DOHH2 (cell line): ENCODE measurements at regions not wholly inside any gene's neighbourhood (a gene's known extent, or its start where the extent isn't known, plus 50 kb on each side); places are given as distances from the start of the nearest gene placed in this dataset.

Experiments used
- H3F3A ChIP-seq: fragments of 200-600 bp; sonication (generic), shearing (Covaris generic); 2 replicates; pipeline ENCODE4 v1.6.0; 2016; ENCODE audit warnings: antibody characterized with exemption, mild to moderate bottlenecking; ENCODE audit not compliant: control insufficient read depth, insufficient read depth
- H3K27ac ChIP-seq: fragments of 200-600 bp; sonication (generic); 2 replicates; pipeline ENCODE4 v1.5.1; 2014; ENCODE audit warnings: low read depth, mild to moderate bottlenecking, low read length, moderate library complexity
- H3K27me3 ChIP-seq: fragments of 200-600 bp; sonication (generic); 2 replicates; pipeline ENCODE4 v1.6.1; 2014; ENCODE audit warnings: mild to moderate bottlenecking, low read length, mixed read lengths; ENCODE audit not compliant: control insufficient read depth
- H3K36me3 ChIP-seq: fragments of 200-600 bp; sonication (generic); 2 replicates; pipeline ENCODE4 v1.6.1; 2014; ENCODE audit warnings: mild to moderate bottlenecking, low read length, moderate library complexity, mixed read lengths; ENCODE audit not compliant: control insufficient read depth
- H3K4me1 ChIP-seq: fragments of 200-600 bp; sonication (generic); 2 replicates; pipeline ENCODE4 v1.6.1; 2014; ENCODE audit warnings: mild to moderate bottlenecking, low read length, mixed read lengths; ENCODE audit not compliant: control insufficient read depth
- H3K4me2 ChIP-seq: fragments of 200-600 bp; sonication (generic); 2 replicates; pipeline ENCODE4 v1.6.0; 2014; ENCODE audit warnings: mild to moderate bottlenecking, low read length, moderate library complexity
- H3K4me3 ChIP-seq: fragments of 200-600 bp; sonication (generic); 2 replicates; pipeline ENCODE4 v1.5.1; 2014; ENCODE audit warnings: mild to moderate bottlenecking, low read length, mixed read lengths
- H3K79me2 ChIP-seq: fragments of 200-600 bp; sonication (generic); 2 replicates; pipeline ENCODE4 v1.6.1; 2014; ENCODE audit warnings: mild to moderate bottlenecking, low read length, mixed read lengths; ENCODE audit not compliant: control insufficient read depth
- H3K9me2 ChIP-seq: fragments of 200-600 bp; sonication (generic); replicated peaks from 2 replicates; pipeline ENCODE4 v1.6.1; 2014; ENCODE audit warnings: mild to moderate bottlenecking, low read length, mixed read lengths; ENCODE audit not compliant: control insufficient read depth
- H3K9me3 ChIP-seq: fragments of 200-600 bp; sonication (generic); 2 replicates; pipeline ENCODE4 v1.6.1; 2014; ENCODE audit warnings: antibody characterized with exemption, low read length, mixed read lengths; ENCODE audit not compliant: control insufficient read depth, insufficient read depth
- H4K20me1 ChIP-seq: fragments of 200-600 bp; sonication (generic); 2 replicates; pipeline ENCODE4 v1.6.0; 2014; ENCODE audit warnings: low read depth, mild to moderate bottlenecking, antibody characterized with exemption, low read length, moderate library complexity; ENCODE audit not compliant: control insufficient read depth, insufficient read depth
- CTCF ChIP-seq: fragments of 200-600 bp; sonication (generic); IDR thresholded peaks from one replicate; pipeline ENCODE4 v1.5.1; 2014; ENCODE audit warnings: antibody characterized with exemption, mild to moderate bottlenecking, low read depth, low read length; ENCODE audit not compliant: poor library complexity, severe bottlenecking
- EZH2phosphoT487 ChIP-seq: fragments of 200-600 bp; sonication (generic); IDR thresholded peaks from 2 replicates; pipeline ENCODE4 v1.6.1; 2017; ENCODE audit warnings: borderline replicate concordance, mild to moderate bottlenecking, antibody characterized with exemption, low read length, moderate library complexity, mixed read lengths

- TF ChIP-seq EZH2phosphoT487 (no peak), CTCF (no peak)
- Histone ChIP-seq H3K27ac (no peak overlapping the region), H3K4me3 (no peak overlapping the region), H4K20me1 (no peaks in the 10 kb centered on the region), H3K27me3 (no peaks in the 10 kb centered on the region), H3F3A (no peaks in the 10 kb centered on the region), H3K4me2 (no peak overlapping the region), H3K9me2 (no peaks in the 10 kb centered on the region), H3K36me3 (no peaks in the 10 kb centered on the region), H3K9me3 (no peaks in the 10 kb centered on the region), H3K4me1 (no peaks in the 10 kb centered on the region), H3K79me2 (no peaks in the 10 kb centered on the region)
These were observed 521.9 kb downstream of the INSC start for GRCh38 chr11:15636521-15637089.

GRCh38 chr11:15638386-15638787 is 523.7 kb downstream of the INSC start:
- TF ChIP-seq EZH2phosphoT487 (no peak), CTCF (no peak)
- H4K20me1 ChIP-seq = no peaks in the 10 kb centered on the region
- no peaks in the 10 kb centered on the region for H3K36me3 ChIP-seq
- no peaks in the 10 kb centered on the region for H3K9me2 ChIP-seq
- no peaks in the 10 kb centered on the region for H3K27me3 ChIP-seq
- no peaks in the 10 kb centered on the region for H3K79me2 ChIP-seq
- H3K27ac ChIP-seq = no peak overlapping the region
- no peaks in the 10 kb centered on the region for H3K9me3 ChIP-seq
- no peaks in the 10 kb centered on the region for H3K4me1 ChIP-seq
- H3F3A ChIP-seq = no peaks in the 10 kb centered on the region
- H3K4me2 ChIP-seq = no peak overlapping the region
- H3K4me3 ChIP-seq = no peak overlapping the region

GRCh38 chr11:15640318-15640717 is 525.6 kb downstream of the INSC start:
- Histone ChIP-seq H3K4me2 (no peak overlapping the region), H3K4me3 (no peak overlapping the region), H3K4me1 (no peaks in the 10 kb centered on the region), H3K9me2 (no peaks in the 10 kb centered on the region), H3K36me3 (no peaks in the 10 kb centered on the region), H4K20me1 (no peaks in the 10 kb centered on the region), H3K27ac (no peak overlapping the region), H3K9me3 (no peaks in the 10 kb centered on the region), H3K27me3 (no peaks in the 10 kb centered on the region), H3K79me2 (no peaks in the 10 kb centered on the region), H3F3A (no peaks in the 10 kb centered on the region)
- no peak for TF ChIP-seq EZH2phosphoT487
- TF ChIP-seq CTCF = no peak
